HepG2 (cell line): ENCODE measurements at regions not wholly inside any gene's neighbourhood (a gene's known extent, or its start where the extent isn't known, plus 50 kb on each side); places are given as distances from the start of the nearest gene placed in this dataset.

Source experiments
- ATAC-seq: fragments of 200-7000 bp; cut with Tn5 transposase; 3 replicates; pipeline ENCODE4 v1.9.1; 2020; ENCODE audit warnings: mild to moderate bottlenecking, moderate library complexity
- BruUV-seq: library from RNA; stranded (reverse); fragments of 400-500 nt; replicated peaks from 2 replicates; lab custom pipeline; 2021; lab: Mats Ljungman, UMichigan
- CTCF ChIA-PET: fragments of 300-600 bp; formaldehyde crosslinking; extraction: SDS; loops from one replicate; lab custom pipeline; 2021; ENCODE audit warnings: low total read pairs, inconsistent platforms, low intra/inter-chr PET ratio; lab: Yijun Ruan, JAX
- POLR2A ChIA-PET: fragments of 350-600 bp; sonication (Branson Sonifier 250); formaldehyde crosslinking; loops from one replicate; lab custom pipeline; 2020; ENCODE audit warnings: antibody characterized with exemption, inconsistent platforms; lab: Yijun Ruan, JAX
- DNase-seq: peaks from one replicate; pipeline ENCODE4 v3.0.0-alpha.2; 2015; ENCODE audit warnings: low spot score
- FAIRE-seq: peaks from 3 replicates; lab custom pipeline; 2011; peaks lifted over from hg19 to GRCh38; lab: Jason Lieb, UNC
- H2AFZ ChIP-seq: one replicate; pipeline ENCODE4 v1.6.1; 2011; ENCODE audit warnings: low read length, inconsistent platforms
- H3K27ac ChIP-seq: fragments of 300-600 bp; 3 replicates; pipeline ENCODE4 v1.8.0; 2011; ENCODE audit warnings: mixed run types, mild to moderate bottlenecking, mixed read lengths, low read length, inconsistent platforms; ENCODE audit not compliant: insufficient read depth; ENCODE audit errors: extremely low read length
- H3K27me3 ChIP-seq, 2 experiments: fragments of 200-600 bp in 1 of 2; 2 replicates in 1 of 2; 3 replicates in 1 of 2; pipeline versions ENCODE4 v1.6.0 to v1.8.0; 2011; ENCODE audit warnings: low read length in 2 of 2, mild to moderate bottlenecking in 2 of 2, moderate library complexity in 2 of 2, inconsistent platforms in 1 of 2; ENCODE audit not compliant: insufficient read depth in 2 of 2, control insufficient read depth in 1 of 2
- H3K36me3 ChIP-seq, 2 experiments: fragments of 200-600 bp in 1 of 2; replicated peaks in 1 of 2; 2 replicates in 1 of 2; 3 replicates in 1 of 2; pipeline versions ENCODE4 v1.5.1 to v1.8.0; 2011; ENCODE audit warnings: low read length in 2 of 2, inconsistent platforms in 1 of 2; ENCODE audit not compliant: insufficient read depth in 2 of 2, control insufficient read depth in 1 of 2
- H3K4me1 ChIP-seq: 2 replicates; pipeline ENCODE4 v1.5.1; 2012; ENCODE audit warnings: low read length, inconsistent platforms; ENCODE audit not compliant: insufficient read depth
- H3K4me2 ChIP-seq: 2 replicates; pipeline ENCODE4 v1.6.0; 2011; ENCODE audit warnings: low read depth, low read length, inconsistent platforms
- H3K4me3 ChIP-seq, 3 experiments: fragments of 200-600 bp in 1 of 3; sonication (generic), shearing (Covaris generic) in 1 of 3; replicated peaks in 1 of 3; 2 replicates each; pipeline ENCODE4 v1.5.1; 2011 to 2016; ENCODE audit warnings: low read length in 3 of 3, inconsistent platforms in 2 of 3, low read depth in 2 of 3, mild to moderate bottlenecking in 2 of 3, control low read depth in 1 of 3, mixed read lengths in 1 of 3; ENCODE audit not compliant: insufficient read depth in 1 of 3
- H3K79me2 ChIP-seq: one replicate; pipeline ENCODE4 v1.6.1; 2011; ENCODE audit warnings: low read length, inconsistent platforms; ENCODE audit not compliant: insufficient read depth
- H3K9ac ChIP-seq: 2 replicates; pipeline ENCODE4 v1.6.0; 2011; ENCODE audit warnings: mild to moderate bottlenecking, low read depth, low read length, inconsistent platforms; ENCODE audit not compliant: insufficient read depth
- H3K9me3 ChIP-seq: 2 replicates; pipeline ENCODE4 v1.5.1; 2012; ENCODE audit warnings: mild to moderate bottlenecking, low read length
- H4K20me1 ChIP-seq: 2 replicates; pipeline ENCODE4 v1.6.0; 2011; ENCODE audit warnings: inconsistent platforms, mild to moderate bottlenecking, low read length, moderate library complexity; ENCODE audit not compliant: insufficient read depth
- FOXK1 ChIP-seq: sonication (generic); formaldehyde crosslinking; IDR thresholded peaks from 2 replicates; pipeline ENCODE4 v1.4.0; 2020; ENCODE audit warnings: low read depth, missing genetic modification reagents, borderline replicate concordance
- HNRNPL ChIP-seq: fragments of 200-400 bp; formaldehyde crosslinking; IDR thresholded peaks from 2 replicates; pipeline ENCODE4 v1.6.1; 2017; ENCODE audit warnings: mild to moderate bottlenecking, low read depth, low read length
- HNRNPLL ChIP-seq: fragments of 200-400 bp; formaldehyde crosslinking; IDR thresholded peaks from 2 replicates; pipeline ENCODE4 v1.6.1; 2017; ENCODE audit warnings: mild to moderate bottlenecking, low read depth, low read length; ENCODE audit not compliant: poor library complexity, severe bottlenecking
- IKZF1 ChIP-seq: fragments of 450-650 bp; IDR thresholded peaks from 2 replicates; pipeline ENCODE4 v1.7.1; 2016
- KAT7 ChIP-seq: IDR thresholded peaks from 2 replicates; pipeline ENCODE4 v1.6.1; 2018; ENCODE audit warnings: borderline replicate concordance, missing compliant biosample characterization
- MBD4 ChIP-seq: IDR thresholded peaks from 2 replicates; pipeline ENCODE4 v1.6.1; 2012; ENCODE audit warnings: low read length, inconsistent platforms, borderline replicate concordance
- MXD3 ChIP-seq: IDR thresholded peaks from 2 replicates; pipeline ENCODE4 v1.6.1; 2016; ENCODE audit warnings: mild to moderate bottlenecking, missing biosample characterization, missing genetic modification reagents
- NFIB ChIP-seq: sonication (generic); formaldehyde crosslinking; IDR thresholded peaks from 2 replicates; pipeline ENCODE4 v1.9.0; 2021; ENCODE audit warnings: missing genetic modification reagents, mild to moderate bottlenecking, borderline replicate concordance
- POGZ ChIP-seq: sonication (generic); formaldehyde crosslinking; IDR thresholded peaks from 2 replicates; pipeline ENCODE4 v1.4.0; 2020; ENCODE audit warnings: mild to moderate bottlenecking, missing genetic modification reagents
- RBM39 ChIP-seq: fragments of 200-400 bp; formaldehyde crosslinking; IDR thresholded peaks from one replicate; pipeline ENCODE4 v1.6.1; 2018; ENCODE audit warnings: antibody characterized with exemption, mild to moderate bottlenecking, low read depth, low read length; ENCODE audit not compliant: poor library complexity, severe bottlenecking
- SKI ChIP-seq: fragments of 450-650 bp; IDR thresholded peaks from one replicate; pipeline ENCODE4 v1.6.1; 2018; ENCODE audit warnings: mild to moderate bottlenecking; ENCODE audit not compliant: partially characterized antibody
- TEAD2 ChIP-seq: sonication (generic); formaldehyde crosslinking; IDR thresholded peaks from 2 replicates; pipeline ENCODE4 v1.9.0; 2021; ENCODE audit warnings: missing genetic modification reagents
- ZNF766 ChIP-seq: sonication (generic); formaldehyde crosslinking; IDR thresholded peaks from 2 replicates; pipeline ENCODE4 v1.5.0; 2020; ENCODE audit warnings: missing genetic modification reagents, borderline replicate concordance
- WGBS: methylation state at CpG from one replicate; pipeline ENCODE4 v1.1.6; 2017; ENCODE audit warnings: low lambda C conversion rate; 5-methylcytosine and 5-hydroxymethylcytosine counted together
- in situ Hi-C: cut with HindIII; loops from 2 replicates; pipeline ENCODE4 v1.10.0; 2017; ENCODE audit warnings: low pct_unique_long_range_greater_than_20kb; ENCODE audit not compliant: extremely low pct_ligation_motif_present
- intact Hi-C: fragments of 100-400 bp; cut with micrococcal nuclease; formaldehyde crosslinking; loops from one replicate; pipeline ENCODE4 v1.10.0; 2022; ENCODE audit not compliant: unreplicated experiment
- TF ChIP-seq, protein P1 (sequence below): sonication (generic); formaldehyde crosslinking; IDR thresholded peaks from 2 replicates; pipeline ENCODE4 v1.8.0; 2022; ENCODE audit warnings: mild to moderate bottlenecking, missing genetic modification reagents, moderate library complexity
- TF ChIP-seq, protein P2 (sequence below), 2 experiments: sonication (generic) in 1 of 2; formaldehyde crosslinking in 1 of 2; IDR thresholded peaks; 2 replicates each; pipeline versions ENCODE4 v1.4.0 to v1.6.1; 2018 to 2020; ENCODE audit warnings: missing genetic modification reagents in 2 of 2, borderline replicate concordance in 1 of 2, low read depth in 1 of 2, mild to moderate bottlenecking in 1 of 2, missing biosample characterization in 1 of 2
- TF ChIP-seq, protein P3 (sequence below): sonication (generic); formaldehyde crosslinking; IDR thresholded peaks from 2 replicates; pipeline ENCODE4 v1.9.0; 2021; ENCODE audit warnings: missing genetic modification reagents, mild to moderate bottlenecking, borderline replicate concordance
- TF ChIP-seq, protein P4 (sequence below): sonication (generic); formaldehyde crosslinking; IDR thresholded peaks from 2 replicates; pipeline ENCODE4 v1.8.0; 2022; ENCODE audit warnings: missing genetic modification reagents, mild to moderate bottlenecking, inconsistent platforms, borderline replicate concordance

GRCh38 chr4:171024720-171025303 is 788.4 kb upstream of the GALNTL6 start (continued):
- TF ChIP-seq FOXK1 (CRISPR knock-in tag) (no peak), RBM39 (no peak), MXD3 (no peak)
- TF ChIP-seq, protein P1, sequence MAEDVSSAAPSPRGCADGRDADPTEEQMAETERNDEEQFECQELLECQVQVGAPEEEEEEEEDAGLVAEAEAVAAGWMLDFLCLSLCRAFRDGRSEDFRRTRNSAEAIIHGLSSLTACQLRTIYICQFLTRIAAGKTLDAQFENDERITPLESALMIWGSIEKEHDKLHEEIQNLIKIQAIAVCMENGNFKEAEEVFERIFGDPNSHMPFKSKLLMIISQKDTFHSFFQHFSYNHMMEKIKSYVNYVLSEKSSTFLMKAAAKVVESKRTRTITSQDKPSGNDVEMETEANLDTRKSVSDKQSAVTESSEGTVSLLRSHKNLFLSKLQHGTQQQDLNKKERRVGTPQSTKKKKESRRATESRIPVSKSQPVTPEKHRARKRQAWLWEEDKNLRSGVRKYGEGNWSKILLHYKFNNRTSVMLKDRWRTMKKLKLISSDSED (CRISPR knock-in tag), result no peak

DNA sequence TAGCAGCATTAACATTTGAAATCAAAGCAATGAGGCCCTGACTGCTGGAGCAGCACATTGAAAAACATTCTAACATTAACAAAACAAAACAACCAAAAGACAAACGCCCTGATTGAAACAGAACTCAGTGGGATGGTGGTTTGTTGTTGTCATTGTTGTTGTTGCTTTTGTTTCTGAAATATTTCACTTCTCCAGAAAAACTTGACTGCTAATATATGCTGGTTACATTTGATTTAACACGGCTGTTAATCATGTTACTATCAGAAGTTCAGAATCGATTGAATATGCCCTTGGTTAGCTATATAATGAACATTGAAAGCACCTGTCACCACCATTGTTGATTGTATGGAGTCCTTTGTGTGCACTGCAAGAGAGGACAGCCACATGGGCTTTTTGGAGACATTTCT is 790.4 kb upstream of the GALNTL6 start:
- Histone ChIP-seq H3K4me1 (no peaks in the 10 kb centered on the region), H3K9me3 (no peaks in the 10 kb centered on the region), H3K79me2 (no peaks in the 10 kb centered on the region), H3K4me3 (no peak overlapping the region), H3K9ac (no peak overlapping the region), H3K27ac (no peak overlapping the region), H4K20me1 (no peaks in the 10 kb centered on the region), H2AFZ (no peak overlapping the region), H3K27me3 (no peaks in the 10 kb centered on the region), H3K36me3 (no peaks in the 10 kb centered on the region), H3K4me2 (no peak overlapping the region)
- DNase-seq (no peak), ATAC-seq (no peak), FAIRE-seq (no peak)
- WGBS, result 4% methylated on average over 3 of the region's 3 CpGs
- ChIA-PET CTCF (no interaction called here), POLR2A (no interaction called here)
- intact Hi-C loops, result no loop called here
- in situ Hi-C loops, result no loop called here
- BruUV-seq, result no TSS peak
- TF ChIP-seq POGZ (CRISPR knock-in tag), result no peak
- TF ChIP-seq ZNF766 (CRISPR knock-in tag), result no peak
- TF ChIP-seq TEAD2 (CRISPR knock-in tag), result no peak
- TF ChIP-seq MBD4, result no peak
- TF ChIP-seq, protein P2, sequence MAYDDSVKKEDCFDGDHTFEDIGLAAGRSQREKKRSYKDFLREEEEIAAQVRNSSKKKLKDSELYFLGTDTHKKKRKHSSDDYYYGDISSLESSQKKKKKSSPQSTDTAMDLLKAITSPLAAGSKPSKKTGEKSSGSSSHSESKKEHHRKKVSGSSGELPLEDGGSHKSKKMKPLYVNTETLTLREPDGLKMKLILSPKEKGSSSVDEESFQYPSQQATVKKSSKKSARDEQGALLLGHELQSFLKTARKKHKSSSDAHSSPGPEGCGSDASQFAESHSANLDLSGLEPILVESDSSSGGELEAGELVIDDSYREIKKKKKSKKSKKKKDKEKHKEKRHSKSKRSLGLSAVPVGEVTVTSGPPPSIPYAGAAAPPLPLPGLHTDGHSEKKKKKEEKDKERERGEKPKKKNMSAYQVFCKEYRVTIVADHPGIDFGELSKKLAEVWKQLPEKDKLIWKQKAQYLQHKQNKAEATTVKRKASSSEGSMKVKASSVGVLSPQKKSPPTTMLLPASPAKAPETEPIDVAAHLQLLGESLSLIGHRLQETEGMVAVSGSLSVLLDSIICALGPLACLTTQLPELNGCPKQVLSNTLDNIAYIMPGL (CRISPR knock-in tag; IDR thresholded peaks at IDR 0.05; ENCODE audit: borderline replicate concordance in 1 of 2, low read depth in 1 of 2), result no peak
- no peak for TF ChIP-seq HNRNPL
- TF ChIP-seq, protein P3, sequence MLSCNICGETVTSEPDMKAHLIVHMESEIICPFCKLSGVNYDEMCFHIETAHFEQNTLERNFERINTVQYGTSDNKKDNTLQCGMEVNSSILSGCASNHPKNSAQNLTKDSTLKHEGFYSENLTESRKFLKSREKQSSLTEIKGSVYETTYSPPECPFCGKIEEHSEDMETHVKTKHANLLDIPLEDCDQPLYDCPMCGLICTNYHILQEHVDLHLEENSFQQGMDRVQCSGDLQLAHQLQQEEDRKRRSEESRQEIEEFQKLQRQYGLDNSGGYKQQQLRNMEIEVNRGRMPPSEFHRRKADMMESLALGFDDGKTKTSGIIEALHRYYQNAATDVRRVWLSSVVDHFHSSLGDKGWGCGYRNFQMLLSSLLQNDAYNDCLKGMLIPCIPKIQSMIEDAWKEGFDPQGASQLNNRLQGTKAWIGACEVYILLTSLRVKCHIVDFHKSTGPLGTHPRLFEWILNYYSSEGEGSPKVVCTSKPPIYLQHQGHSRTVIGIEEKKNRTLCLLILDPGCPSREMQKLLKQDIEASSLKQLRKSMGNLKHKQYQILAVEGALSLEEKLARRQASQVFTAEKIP, result no peak
- TF ChIP-seq, protein P4, sequence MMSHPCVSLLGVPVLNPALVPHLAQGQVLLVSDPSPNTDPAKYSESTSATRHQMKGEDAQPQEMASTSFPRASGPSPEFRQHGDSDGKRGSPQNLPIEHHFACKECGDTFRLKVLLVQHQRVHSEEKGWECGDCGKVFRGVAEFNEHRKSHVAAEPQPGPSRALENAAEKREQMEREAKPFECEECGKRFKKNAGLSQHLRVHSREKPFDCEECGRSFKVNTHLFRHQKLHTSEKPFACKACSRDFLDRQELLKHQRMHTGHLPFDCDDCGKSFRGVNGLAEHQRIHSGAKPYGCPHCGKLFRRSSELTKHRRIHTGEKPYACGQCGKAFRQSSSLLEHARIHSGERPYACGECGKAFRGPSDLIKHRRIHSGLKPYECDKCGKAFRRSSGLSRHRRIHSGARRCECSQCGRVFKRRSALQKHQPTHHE (CRISPR knock-in tag), result no peak
- no peak for TF ChIP-seq IKZF1
- TF ChIP-seq NFIB (CRISPR knock-in tag), result no peak
- no peak for TF ChIP-seq HNRNPLL
- no peak for TF ChIP-seq KAT7 (CRISPR knock-in tag)
- TF ChIP-seq SKI, result no peak
